HG03280 (cell line): ENCODE measurements at regions not wholly inside any gene's neighbourhood (a gene's known extent, or its start where the extent isn't known, plus 50 kb on each side); places are given as distances from the start of the nearest gene placed in this dataset.

Experiments
- ATAC-seq: cut with Tn5 transposase; IDR thresholded peaks from one replicate; pipeline ENCODE4 v1.9.1; 2021; ENCODE audit warnings: mild to moderate bottlenecking, moderate library complexity; ENCODE audit not compliant: unreplicated experiment

DNA sequence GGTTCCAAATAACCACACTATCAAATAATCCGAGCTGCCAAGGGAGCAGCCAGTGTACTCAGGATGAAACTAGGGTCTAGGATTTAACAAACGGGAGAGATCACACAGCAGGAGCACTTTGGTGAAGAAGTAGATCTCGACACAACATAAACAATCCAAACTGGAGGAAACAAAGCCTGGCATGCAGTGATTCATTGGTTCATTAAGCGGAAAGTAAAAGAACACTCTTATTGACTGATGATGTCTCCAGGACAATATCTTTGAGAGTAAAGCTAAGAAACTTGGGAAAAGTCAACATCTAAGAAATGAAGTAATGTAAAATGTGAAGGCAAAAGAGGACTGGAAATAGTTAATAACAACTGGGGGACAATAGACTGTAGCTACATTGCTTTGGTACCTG, 1478.3 kb upstream of the CDH9 start:
- no peak for ATAC-seq

DNA sequence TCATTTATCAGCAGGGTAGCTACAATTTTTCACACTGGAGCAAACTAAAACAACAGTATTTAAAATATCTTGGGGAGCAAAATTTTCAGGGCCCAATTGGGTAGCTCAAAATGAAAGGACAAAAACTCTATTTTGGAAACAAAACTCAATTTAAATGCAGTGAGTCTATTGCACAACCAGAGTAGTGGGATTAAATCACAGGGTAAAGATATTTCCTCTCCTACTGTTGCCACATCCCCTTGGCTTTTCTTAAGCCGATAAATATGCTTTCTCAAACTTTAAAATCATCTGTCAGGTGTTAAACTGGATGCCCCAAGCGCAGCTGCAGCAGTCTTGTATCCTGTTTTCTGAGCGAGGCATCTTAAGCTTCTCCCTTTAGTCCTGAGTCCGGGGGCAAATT, 1474.3 kb upstream of the CDH9 start:
- no peak for ATAC-seq

GRCh38 chr5:28505121-28505520, 1466.7 kb upstream of the CDH9 start:
- no peak for ATAC-seq

DNA sequence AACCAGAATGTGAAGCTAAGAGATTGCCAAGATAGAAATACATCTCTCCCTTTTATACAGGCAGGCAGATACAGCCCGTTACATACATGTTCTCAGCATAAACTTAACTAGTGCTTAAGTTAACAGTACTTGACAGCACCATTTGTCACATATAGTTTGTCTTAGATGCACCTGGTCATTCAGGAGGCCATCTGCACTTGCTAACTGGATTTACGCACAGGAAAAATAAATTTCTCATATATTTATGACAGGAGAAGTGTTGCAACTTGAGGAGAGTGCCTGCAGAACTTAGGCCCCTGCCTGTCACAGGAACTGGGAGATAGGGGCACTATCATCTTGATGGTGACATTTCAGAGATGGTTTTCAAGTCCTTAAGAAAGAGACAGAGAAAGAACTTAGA, 1462.1 kb upstream of the CDH9 start:
- ATAC-seq, result no peak

DNA sequence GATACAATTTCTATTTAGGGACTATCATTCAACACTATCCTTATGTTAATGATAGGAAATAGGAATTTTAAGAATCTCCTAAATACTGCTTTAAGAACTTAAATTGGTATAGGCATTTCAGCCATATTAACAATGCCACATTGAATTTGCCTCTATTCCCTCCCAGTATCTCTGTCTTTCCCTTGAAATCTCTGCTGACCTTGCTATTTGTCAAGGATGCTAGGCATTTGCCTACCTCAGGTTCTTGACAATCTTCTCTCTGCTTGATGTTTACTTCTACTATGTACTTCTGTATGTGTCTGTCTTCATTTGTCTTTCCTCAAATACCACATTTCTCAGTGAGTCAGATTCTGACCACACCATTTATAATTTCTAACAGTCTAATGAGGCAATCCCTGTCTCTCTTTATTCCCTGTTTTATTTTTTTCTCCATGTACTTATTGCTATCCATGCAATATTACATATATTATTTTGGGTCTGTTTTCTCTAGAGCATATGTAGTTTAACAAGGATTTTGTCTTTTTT, 1461.4 kb upstream of the CDH9 start:
- no peak for ATAC-seq

- ATAC-seq, result no peak
These were observed 1457.5 kb upstream of the CDH9 start for GRCh38 chr5:28495876-28496275.

DNA sequence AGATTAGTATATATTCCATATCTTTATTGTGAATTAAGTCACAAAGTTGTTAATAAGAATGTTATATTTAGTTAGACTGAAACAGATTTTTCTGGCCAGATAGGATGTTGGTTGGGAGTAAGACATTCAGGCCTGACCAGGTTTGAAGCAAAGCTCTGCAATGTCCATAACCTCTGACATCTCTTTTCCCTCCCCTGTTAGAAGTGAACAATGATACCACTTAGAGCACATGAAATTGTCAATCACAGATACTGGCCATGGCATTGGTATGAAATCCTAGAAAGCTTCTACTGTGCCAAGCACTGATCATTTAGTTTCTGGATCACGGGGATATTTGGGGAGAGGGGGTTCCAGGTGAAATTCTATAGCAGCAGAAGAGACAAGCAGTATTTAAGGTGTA, 1455.1 kb upstream of the CDH9 start:
- ATAC-seq, result no peak

DNA sequence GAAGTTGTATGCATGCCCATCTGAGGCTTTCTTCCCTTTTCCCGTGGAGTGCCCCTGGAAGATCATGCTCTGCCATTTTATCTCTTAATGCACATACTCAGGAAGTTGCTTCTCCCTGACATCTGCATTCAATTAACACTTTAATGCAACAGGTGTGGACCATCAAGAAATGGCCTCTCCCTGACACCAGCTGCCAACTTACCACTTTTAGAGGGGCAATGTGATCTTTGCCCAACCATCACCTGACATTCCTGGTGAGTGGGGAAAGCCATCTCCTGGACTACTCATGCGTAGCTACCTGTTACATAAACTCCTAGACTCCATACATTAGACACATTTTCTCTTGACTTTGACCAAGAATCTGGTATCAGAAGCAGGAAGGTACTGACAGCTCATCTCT, 1450.4 kb upstream of the CDH9 start:
- no peak for ATAC-seq

DNA sequence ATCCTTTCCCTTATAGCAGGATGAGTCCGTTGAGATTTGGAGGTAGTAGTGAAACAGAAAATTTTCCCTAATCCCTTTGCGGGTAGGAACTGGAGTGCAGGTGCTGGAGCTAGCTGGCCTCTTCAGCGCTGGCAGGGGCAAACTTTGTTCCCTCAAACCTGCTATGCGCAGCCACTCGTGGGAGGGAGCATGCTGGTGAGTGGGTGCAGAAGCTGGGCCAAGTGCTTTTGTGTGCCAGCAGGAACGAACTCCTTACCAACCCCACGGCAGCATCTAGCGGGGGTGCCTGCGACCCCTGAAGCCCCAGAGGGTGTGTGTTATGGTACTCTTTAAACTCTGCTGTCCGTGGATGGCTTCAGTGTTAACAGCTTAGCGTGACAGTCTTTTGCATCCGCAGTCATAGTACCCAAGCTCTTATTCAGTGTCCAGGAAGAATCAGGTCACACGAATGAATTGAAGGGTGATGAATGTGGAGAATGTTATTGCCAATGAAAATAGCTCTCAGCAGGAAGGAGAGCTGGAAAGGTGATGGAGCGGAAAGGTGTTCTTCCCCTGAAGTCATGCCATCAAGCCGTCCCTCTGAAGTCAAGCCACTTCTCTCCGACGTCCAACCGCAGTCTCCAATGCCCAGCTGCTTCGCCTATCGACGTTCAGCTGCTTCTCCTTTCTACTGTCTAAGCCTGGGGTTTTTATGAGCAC, 1445.1 kb upstream of the CDH9 start:
- ATAC-seq, result no peak

DNA sequence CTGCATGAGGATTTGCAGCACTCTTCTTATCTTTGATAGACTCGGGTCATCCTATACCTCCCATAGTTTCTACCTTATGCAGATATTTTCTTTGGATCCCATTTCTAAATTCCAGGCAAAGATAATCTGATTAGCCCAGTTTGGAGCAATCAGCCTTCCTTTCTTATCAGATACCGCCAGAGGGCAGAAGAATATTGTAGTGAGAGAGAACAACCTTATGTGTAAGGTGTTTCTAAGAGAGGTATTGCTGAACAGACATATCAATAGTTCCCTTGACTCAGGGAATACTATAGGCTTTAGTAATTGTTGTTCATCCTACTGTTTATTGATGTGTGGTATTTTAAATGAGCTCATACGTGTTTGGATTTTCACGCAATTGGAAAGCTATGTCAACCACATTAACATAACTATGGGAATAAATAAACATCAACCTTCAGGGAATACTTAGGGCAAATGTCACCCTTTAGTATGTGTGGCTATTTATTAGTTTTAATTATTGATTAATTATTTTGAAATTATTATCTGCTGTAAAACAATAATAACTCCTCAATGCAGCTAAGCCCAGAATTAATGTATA, 1435.2 kb upstream of the CDH9 start:
- ATAC-seq, result no peak

GRCh38 chr5:28468166-28468565, 1429.8 kb upstream of the CDH9 start:
- no peak for ATAC-seq

DNA sequence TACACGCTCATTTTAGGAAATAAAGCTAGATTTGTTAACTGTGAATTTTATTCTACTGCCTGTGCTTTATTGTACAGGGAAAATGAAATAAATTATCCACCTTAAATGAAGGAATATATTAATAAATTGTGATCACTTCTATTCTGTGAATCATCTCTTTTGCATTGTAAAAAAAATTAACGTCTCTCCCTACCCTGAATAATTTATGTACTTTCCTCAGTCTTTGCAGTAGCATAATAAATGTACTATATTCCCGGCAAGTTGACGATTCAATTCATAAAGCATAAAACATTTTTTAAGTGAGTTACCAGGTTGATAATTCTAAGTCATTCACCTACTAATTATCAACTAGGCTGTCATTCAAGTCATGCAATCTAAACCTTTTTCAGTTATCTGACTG, 1425.3 kb upstream of the CDH9 start:
- no peak for ATAC-seq

DNA sequence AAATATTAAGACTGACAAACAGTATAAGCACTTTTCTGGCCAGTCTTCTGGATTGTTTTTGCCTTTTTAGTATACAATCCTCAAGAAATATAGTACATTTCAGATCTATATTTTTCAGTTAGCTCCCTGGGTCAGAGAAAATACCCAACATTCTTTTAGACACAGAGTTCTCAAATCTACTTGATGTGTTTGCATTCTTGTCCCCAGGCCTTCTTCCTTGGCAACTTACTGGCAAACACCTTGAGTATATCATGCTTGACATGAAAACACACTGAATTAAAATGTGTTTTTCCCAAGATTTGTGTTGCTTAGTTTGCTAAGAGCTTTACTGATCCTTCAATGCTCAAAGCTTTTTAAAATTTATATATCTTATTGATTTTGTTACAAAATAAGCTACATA, 1413.1 kb upstream of the CDH9 start:
- ATAC-seq, result no peak

DNA sequence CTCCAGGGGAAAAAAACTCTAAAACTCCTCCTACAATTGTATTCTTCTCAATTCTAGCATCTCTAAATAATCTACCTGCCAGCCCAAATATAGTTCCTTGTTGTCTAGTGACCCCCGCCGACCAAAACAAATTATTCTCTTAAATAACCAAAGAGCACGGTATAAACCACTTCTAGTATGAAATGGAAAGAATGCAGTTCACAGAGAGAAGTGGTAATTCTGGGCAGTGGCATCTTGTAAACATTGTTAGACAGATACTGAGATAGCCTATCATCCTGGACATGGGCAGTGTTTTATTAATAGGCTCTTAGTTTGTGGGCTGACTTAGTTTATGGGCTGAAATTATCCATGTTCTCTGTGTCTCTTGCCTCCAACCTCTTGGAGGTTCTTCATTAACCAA, 1412.6 kb upstream of the CDH9 start:
- ATAC-seq, result no peak

DNA sequence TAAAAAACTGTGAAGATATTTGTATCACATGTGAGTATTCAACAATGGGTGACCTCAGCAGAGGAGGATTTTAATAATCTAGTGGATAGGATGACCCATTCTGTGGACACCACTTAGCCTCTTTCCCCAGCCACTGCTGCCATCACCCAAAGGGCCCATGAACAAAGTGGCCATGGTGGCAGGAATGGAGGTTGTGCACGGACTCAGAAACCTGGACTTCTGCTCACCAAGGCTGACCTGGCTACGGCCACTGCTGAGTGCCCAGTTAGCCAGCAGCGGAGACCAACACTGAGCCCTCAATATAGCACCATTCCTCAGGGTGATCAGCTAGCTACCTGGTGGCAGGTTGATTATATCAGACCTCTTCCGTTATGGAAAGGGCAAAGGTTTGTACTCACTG, 1410.4 kb upstream of the CDH9 start:
- ATAC-seq, result no peak

DNA sequence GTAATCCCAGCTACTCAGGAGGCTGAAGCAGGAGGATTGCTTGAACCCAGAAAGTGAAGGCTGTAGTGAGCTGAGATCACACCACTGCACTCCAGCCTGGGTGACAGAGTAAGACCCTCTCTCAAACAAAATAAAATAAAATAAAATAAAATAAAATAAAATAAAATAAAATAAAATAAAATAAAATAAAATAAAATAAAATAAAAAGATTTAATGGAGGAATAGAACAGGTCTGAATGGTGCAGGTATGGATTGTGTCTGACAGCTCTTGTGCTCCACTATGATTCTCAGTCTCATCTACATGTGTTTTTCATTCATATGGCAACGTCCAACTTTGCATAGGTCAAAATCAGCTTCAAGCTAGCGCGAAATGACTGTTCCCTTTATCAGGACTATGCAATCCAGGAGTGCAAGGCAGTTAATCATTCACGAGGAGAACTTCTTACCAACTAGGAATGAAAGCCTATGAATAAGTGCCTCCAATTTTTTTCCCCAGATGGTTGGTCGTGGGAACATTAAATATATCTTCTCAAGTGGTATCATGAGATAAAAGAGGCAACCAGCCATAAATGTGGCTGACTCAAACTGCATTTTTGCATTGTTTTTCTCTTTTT, 1392.3 kb upstream of the CDH9 start:
- no peak for ATAC-seq

DNA sequence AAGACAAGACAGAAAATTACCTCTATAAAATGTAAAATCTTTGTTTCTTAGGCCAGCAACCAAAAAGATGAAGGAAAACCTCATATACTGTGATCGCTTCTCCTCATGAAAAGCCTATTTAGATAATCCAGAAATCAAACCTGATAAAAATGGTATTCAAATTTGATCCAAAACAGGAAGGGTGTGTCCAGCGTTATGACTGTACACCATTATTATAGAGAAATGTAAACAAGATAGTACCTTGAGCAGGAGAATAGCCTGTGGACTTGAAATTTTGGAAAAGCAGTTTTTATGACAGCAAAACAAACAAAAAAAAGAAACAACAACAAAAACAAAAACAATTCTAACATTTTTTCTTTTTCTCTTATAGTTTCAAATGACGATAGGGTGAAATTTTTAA, 1382.8 kb upstream of the CDH9 start:
- ATAC-seq, result no peak

- ATAC-seq, result no peak
These were observed 1377.5 kb upstream of the CDH9 start for GRCh38 chr5:28415791-28416443.

GRCh38 chr5:28414619-28415018, 1376.2 kb upstream of the CDH9 start:
- ATAC-seq, result no peak

- no peak for ATAC-seq
These were observed 1370.3 kb upstream of the CDH9 start for GRCh38 chr5:28408651-28409050.

- ATAC-seq, result no peak
These were observed 1369.8 kb upstream of the CDH9 start for GRCh38 chr5:28408186-28408585.
